HEK293 (cell line): ENCODE measurements at regions not wholly inside any gene's neighbourhood (a gene's known extent, or its start where the extent isn't known, plus 50 kb on each side); places are given as distances from the start of the nearest gene placed in this dataset.

ENCODE experiments used
- CTCF ChIA-PET: fragments of 350-600 bp; formaldehyde crosslinking; extraction: SDS; loops from one replicate; lab custom pipeline; 2021; ENCODE audit warnings: antibody characterized with exemption; lab: Yijun Ruan, JAX
- POLR2A ChIA-PET: fragments of 300-600 bp; formaldehyde crosslinking; extraction: SDS; loops from one replicate; lab custom pipeline; 2020; ENCODE audit warnings: antibody characterized with exemption, inconsistent platforms; lab: Yijun Ruan, JAX
- H3K27ac ChIP-seq: fragments of 200-500 bp; sonication (Bioruptor generic); 2 replicates; pipeline ENCODE4 v1.5.1; 2014; ENCODE audit warnings: low read depth, low read length, control low read depth, inconsistent platforms; ENCODE audit errors: extremely low read depth
- H3K36me3 ChIP-seq, 2 experiments: fragments of 200-500 bp in 1 of 2; sonication (Bioruptor generic) in 1 of 2; 1 replicate in 1 of 2; 2 replicates in 1 of 2; pipeline ENCODE4 v1.5.1; 2014 to 2017; ENCODE audit warnings: inconsistent platforms in 2 of 2, low read length in 2 of 2; ENCODE audit not compliant: control insufficient read depth in 2 of 2, insufficient read depth in 1 of 2
- H3K4me1 ChIP-seq: fragments of 200-500 bp; sonication (Bioruptor generic); 2 replicates; pipeline ENCODE4 v1.5.1; 2014; ENCODE audit warnings: mild to moderate bottlenecking, low read length, inconsistent platforms; ENCODE audit not compliant: control insufficient read depth, insufficient read depth
- H3K4me3 ChIP-seq: 2 replicates; pipeline ENCODE4 v1.5.1; 2011; ENCODE audit warnings: low read depth, mild to moderate bottlenecking, control low read depth, low read length, moderate library complexity
- H3K9me3 ChIP-seq: fragments of 200-500 bp; sonication (Bioruptor generic); 2 replicates; pipeline ENCODE4 v1.5.1; 2014; ENCODE audit warnings: low read depth, low read length, inconsistent platforms; ENCODE audit not compliant: control insufficient read depth, insufficient read depth
- KLF9 ChIP-seq: fragments of 450-650 bp; formaldehyde crosslinking; IDR thresholded peaks from 2 replicates; pipeline ENCODE4 v1.5.1; 2016; ENCODE audit warnings: missing biosample characterization, missing genetic modification characterization, low read depth
- PRDM1 ChIP-seq: fragments of 450-650 bp; formaldehyde crosslinking; IDR thresholded peaks from 2 replicates; pipeline ENCODE4; 2016; ENCODE audit warnings: missing biosample characterization, missing genetic modification characterization
- SCRT1 ChIP-seq: fragments of 450-650 bp; formaldehyde crosslinking; IDR thresholded peaks from 2 replicates; pipeline ENCODE4 v1.5.1; 2016; ENCODE audit warnings: missing biosample characterization, missing genetic modification characterization, borderline replicate concordance
- SP2 ChIP-seq: fragments of 450-650 bp; formaldehyde crosslinking; IDR thresholded peaks from 2 replicates; pipeline ENCODE4 v1.5.1; 2016; ENCODE audit warnings: missing biosample characterization, missing genetic modification characterization
- TRIM28 ChIP-seq: IDR thresholded peaks from 2 replicates; pipeline ENCODE4 v1.6.1; 2011; ENCODE audit warnings: low read length, control low read depth, borderline replicate concordance
- WT1 ChIP-seq: fragments of 450-650 bp; formaldehyde crosslinking; IDR thresholded peaks from 2 replicates; pipeline ENCODE4 v1.5.1; 2016; ENCODE audit warnings: missing biosample characterization, missing genetic modification characterization
- YY1 ChIP-seq: fragments of 450-650 bp; formaldehyde crosslinking; IDR thresholded peaks from 2 replicates; pipeline ENCODE4 v1.5.1; 2018; ENCODE audit warnings: missing biosample characterization, missing genetic modification characterization
- ZBTB1 ChIP-seq: fragments of 450-650 bp; formaldehyde crosslinking; IDR thresholded peaks from 2 replicates; pipeline ENCODE4 v1.5.1; 2016; ENCODE audit warnings: missing biosample characterization, missing genetic modification characterization
- ZBTB20 ChIP-seq: fragments of 450-650 bp; formaldehyde crosslinking; IDR thresholded peaks from 2 replicates; pipeline ENCODE4 v1.5.1; 2016; ENCODE audit warnings: missing biosample characterization, missing genetic modification characterization
- ZBTB48 ChIP-seq: fragments of 450-650 bp; formaldehyde crosslinking; IDR thresholded peaks from 2 replicates; pipeline ENCODE4 v1.5.1; 2016; ENCODE audit warnings: missing biosample characterization, missing genetic modification characterization
- ZNF132 ChIP-seq: fragments of 450-650 bp; formaldehyde crosslinking; IDR thresholded peaks from 2 replicates; pipeline ENCODE4 v1.5.1; 2017; ENCODE audit warnings: missing biosample characterization, missing genetic modification characterization, borderline replicate concordance
- ZNF174 ChIP-seq: fragments of 450-650 bp; formaldehyde crosslinking; IDR thresholded peaks from 2 replicates; pipeline ENCODE4 v1.5.0; 2017; ENCODE audit warnings: missing biosample characterization, mild to moderate bottlenecking, missing genetic modification characterization
- ZNF184 ChIP-seq: fragments of 450-650 bp; IDR thresholded peaks from 2 replicates; pipeline ENCODE4 v1.5.1; 2018; ENCODE audit warnings: missing biosample characterization, mild to moderate bottlenecking, missing genetic modification characterization
- ZNF335 ChIP-seq: fragments of 450-650 bp; formaldehyde crosslinking; conservative IDR thresholded peaks from 2 replicates; pipeline ENCODE4 v1.5.1; 2016; ENCODE audit warnings: missing biosample characterization, missing genetic modification characterization
- ZNF350 ChIP-seq: fragments of 450-650 bp; formaldehyde crosslinking; IDR thresholded peaks from 2 replicates; pipeline ENCODE4 v1.5.0; 2017; ENCODE audit warnings: missing biosample characterization, mild to moderate bottlenecking, missing genetic modification characterization
- ZNF404 ChIP-seq: fragments of 450-650 bp; formaldehyde crosslinking; IDR thresholded peaks from 2 replicates; pipeline ENCODE4 v1.5.1; 2017; ENCODE audit warnings: missing biosample characterization, missing genetic modification characterization
- ZNF529 ChIP-seq: fragments of 450-650 bp; formaldehyde crosslinking; IDR thresholded peaks from 2 replicates; pipeline ENCODE4 v1.5.1; 2017; ENCODE audit warnings: missing genetic modification characterization, missing biosample characterization; ENCODE audit not compliant: insufficient replicate concordance
- ZNF549 ChIP-seq: fragments of 450-650 bp; IDR thresholded peaks from 2 replicates; pipeline ENCODE4 v1.5.1; 2018; ENCODE audit warnings: missing biosample characterization, missing genetic modification characterization, mild to moderate bottlenecking, inconsistent platforms, moderate library complexity
- ZNF600 ChIP-seq: fragments of 450-650 bp; formaldehyde crosslinking; IDR thresholded peaks from 2 replicates; pipeline ENCODE4 v1.5.1; 2016; ENCODE audit warnings: missing biosample characterization, missing genetic modification characterization
- ZNF623 ChIP-seq: fragments of 450-650 bp; formaldehyde crosslinking; IDR thresholded peaks from 2 replicates; pipeline ENCODE4 v1.5.1; 2016; ENCODE audit warnings: missing biosample characterization, missing genetic modification characterization
- ZNF701 ChIP-seq: fragments of 450-650 bp; formaldehyde crosslinking; IDR thresholded peaks from 2 replicates; pipeline ENCODE4 v1.5.1; 2016; ENCODE audit warnings: missing biosample characterization, missing genetic modification characterization
- ZSCAN23 ChIP-seq: fragments of 450-650 bp; formaldehyde crosslinking; IDR thresholded peaks from 2 replicates; pipeline ENCODE4 v1.5.1; 2016; ENCODE audit warnings: missing biosample characterization, missing genetic modification characterization
- TF ChIP-seq, protein P1 (sequence below): fragments of 450-650 bp; formaldehyde crosslinking; IDR thresholded peaks from 2 replicates; pipeline ENCODE4 v1.5.1; 2016; ENCODE audit warnings: missing biosample characterization, missing genetic modification characterization
- TF ChIP-seq, protein P2 (sequence below): fragments of 450-650 bp; formaldehyde crosslinking; IDR thresholded peaks from 2 replicates; pipeline ENCODE4 v1.5.1; 2016; ENCODE audit warnings: missing biosample characterization, missing genetic modification characterization
- TF ChIP-seq, protein P3 (sequence below): fragments of 450-650 bp; formaldehyde crosslinking; IDR thresholded peaks from 2 replicates; pipeline ENCODE4 v1.5.1; 2016; ENCODE audit warnings: missing biosample characterization, missing genetic modification characterization

DNA sequence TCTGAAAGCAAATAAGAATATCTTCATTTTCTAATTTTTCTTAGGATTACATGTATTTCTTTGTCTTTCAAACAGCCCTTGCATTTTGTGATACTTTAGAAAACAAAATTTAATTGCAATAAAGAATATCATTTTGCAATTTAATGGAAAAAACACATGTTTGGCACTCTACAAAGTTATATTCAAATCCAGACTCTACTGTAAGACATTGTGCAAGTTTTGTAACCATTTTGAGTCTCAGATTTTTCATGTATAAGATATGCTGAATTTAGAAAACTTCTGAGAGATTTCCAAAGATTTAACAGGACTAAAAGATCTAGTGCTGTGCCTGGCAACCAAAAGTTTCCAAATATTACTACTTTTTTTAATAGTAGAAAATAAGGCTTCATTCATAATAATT, 187.1 kb upstream of the AGTR1 start:
- ChIA-PET CTCF (no interaction called here), POLR2A (no interaction called here)
- Histone ChIP-seq H3K9me3 (no peaks in the 10 kb centered on the region), H3K27ac (no peak overlapping the region), H3K4me1 (no peaks in the 10 kb centered on the region), H3K36me3 (no peaks in the 10 kb centered on the region), H3K4me3 (no peak overlapping the region)
- TF ChIP-seq ZNF623 (no peak), ZNF350 (tag by site-specific recombination) (no peak), KLF9 (tag by site-specific recombination) (no peak), ZNF184 (tag by site-specific recombination) (no peak), ZNF132 (tag by site-specific recombination) (no peak)

DNA sequence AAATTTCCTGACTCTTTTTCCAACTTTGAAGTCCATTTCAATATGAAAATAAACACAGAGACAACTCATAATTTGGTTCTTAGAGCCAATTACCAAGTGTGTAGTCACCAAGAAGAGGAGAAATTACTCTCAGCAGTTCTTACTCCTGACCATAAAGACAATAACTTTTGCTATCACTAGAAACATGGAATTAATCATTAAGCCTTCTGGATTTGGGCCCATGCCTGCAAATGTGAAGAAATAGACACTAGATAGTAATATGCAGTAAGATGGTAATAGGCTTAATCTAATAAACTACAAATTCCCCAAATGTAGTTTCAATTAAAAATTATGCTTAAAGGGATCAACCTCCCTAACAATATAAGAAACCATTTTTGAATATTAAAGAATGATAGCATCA, 185.1 kb upstream of the AGTR1 start:
- no peak overlapping the region for H3K27ac ChIP-seq
- POLR2A ChIA-PET = no interaction called here
- H3K4me1 ChIP-seq = no peaks in the 10 kb centered on the region
- no peaks in the 10 kb centered on the region for H3K9me3 ChIP-seq
- CTCF ChIA-PET = no interaction called here
- no peaks in the 10 kb centered on the region for H3K36me3 ChIP-seq
- no peak for TF ChIP-seq SCRT1
- TF ChIP-seq PRDM1 = no peak
- TF ChIP-seq, protein P1, sequence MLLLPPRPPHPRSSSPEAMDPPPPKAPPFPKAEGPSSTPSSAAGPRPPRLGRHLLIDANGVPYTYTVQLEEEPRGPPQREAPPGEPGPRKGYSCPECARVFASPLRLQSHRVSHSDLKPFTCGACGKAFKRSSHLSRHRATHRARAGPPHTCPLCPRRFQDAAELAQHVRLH (tag by site-specific recombination) = no peak
- TF ChIP-seq ZBTB1 (tag by site-specific recombination) = no peak
- TF ChIP-seq, protein P2, sequence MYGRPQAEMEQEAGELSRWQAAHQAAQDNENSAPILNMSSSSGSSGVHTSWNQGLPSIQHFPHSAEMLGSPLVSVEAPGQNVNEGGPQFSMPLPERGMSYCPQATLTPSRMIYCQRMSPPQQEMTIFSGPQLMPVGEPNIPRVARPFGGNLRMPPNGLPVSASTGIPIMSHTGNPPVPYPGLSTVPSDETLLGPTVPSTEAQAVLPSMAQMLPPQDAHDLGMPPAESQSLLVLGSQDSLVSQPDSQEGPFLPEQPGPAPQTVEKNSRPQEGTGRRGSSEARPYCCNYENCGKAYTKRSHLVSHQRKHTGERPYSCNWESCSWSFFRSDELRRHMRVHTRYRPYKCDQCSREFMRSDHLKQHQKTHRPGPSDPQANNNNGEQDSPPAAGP = no peak
- TF ChIP-seq ZNF600 (tag by site-specific recombination) = no peak
- TF ChIP-seq YY1 = no peak
- no peak for TF ChIP-seq SP2
- no peak for TF ChIP-seq WT1
- no peak overlapping the region for H3K4me3 ChIP-seq

DNA sequence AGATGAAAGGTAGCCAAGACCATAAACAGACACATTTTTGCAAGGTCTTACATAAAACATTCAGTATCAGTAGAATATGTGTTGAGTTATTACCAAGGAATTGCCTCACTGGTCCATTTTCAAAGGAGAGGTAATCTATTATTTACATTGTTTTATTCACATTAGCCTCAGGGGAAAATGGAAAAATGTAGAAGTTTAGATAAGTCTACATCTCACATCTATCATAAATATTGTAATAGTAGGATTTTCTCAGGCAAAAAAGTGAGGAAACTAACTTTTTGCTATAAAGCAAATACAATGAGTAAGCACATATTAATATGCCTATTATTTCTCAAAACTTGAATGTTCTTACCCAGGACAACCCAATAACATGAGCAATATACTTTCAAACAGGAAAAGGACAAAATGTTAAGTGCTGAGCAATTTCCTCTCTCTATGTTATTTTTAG, 184.6 kb upstream of the AGTR1 start:
- no peaks in the 10 kb centered on the region for H3K36me3 ChIP-seq
- no peak overlapping the region for H3K4me3 ChIP-seq
- TF ChIP-seq TRIM28 = no peak
- TF ChIP-seq, protein P3, sequence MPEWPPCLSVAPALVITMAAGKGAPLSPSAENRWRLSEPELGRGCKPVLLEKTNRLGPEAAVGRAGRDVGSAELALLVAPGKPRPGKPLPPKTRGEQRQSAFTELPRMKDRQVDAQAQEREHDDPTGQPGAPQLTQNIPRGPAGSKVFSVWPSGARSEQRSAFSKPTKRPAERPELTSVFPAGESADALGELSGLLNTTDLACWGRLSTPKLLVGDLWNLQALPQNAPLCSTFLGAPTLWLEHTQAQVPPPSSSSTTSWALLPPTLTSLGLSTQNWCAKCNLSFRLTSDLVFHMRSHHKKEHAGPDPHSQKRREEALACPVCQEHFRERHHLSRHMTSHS (tag by site-specific recombination) = no peak
- no peak for TF ChIP-seq ZSCAN23 (tag by site-specific recombination)
- no peak for TF ChIP-seq ZBTB48 (tag by site-specific recombination)
- TF ChIP-seq, protein P2 = no peak
- no peak for TF ChIP-seq ZNF335
- TF ChIP-seq ZNF701 (tag by site-specific recombination) = no peak
- no peak for TF ChIP-seq ZNF529 (tag by site-specific recombination)
- no peak for TF ChIP-seq ZNF404 (tag by site-specific recombination)
- no peak for TF ChIP-seq ZBTB20 (tag by site-specific recombination)
- TF ChIP-seq ZNF549 (tag by site-specific recombination) = no peak
- no peak for TF ChIP-seq ZNF623
- no peak for TF ChIP-seq ZNF174 (tag by site-specific recombination)
- ChIA-PET POLR2A (no interaction called here), CTCF (no interaction called here)
- no peaks in the 10 kb centered on the region for H3K9me3 ChIP-seq
- H3K27ac ChIP-seq = no peak overlapping the region
- no peaks in the 10 kb centered on the region for H3K4me1 ChIP-seq
